ENCODE measurements at regions not wholly inside any gene's neighbourhood (a gene's known extent, or its start where the extent isn't known, plus 50 kb on each side); places are given as distances from the start of the nearest gene placed in this dataset.

- no peak overlapping the region for H3K4me3 ChIP-seq (ENCODE audit: low read length)
- DNase-seq (ENCODE audit: low read depth) = no peak
- TF ChIP-seq CTCF (conservative IDR thresholded peaks at IDR 0.05; ENCODE audit: low read depth, low read length) = no peak
Observed at GRCh38 chr4:115366390-115366789, 253.0 kb upstream of the NDST4 start.

DNA sequence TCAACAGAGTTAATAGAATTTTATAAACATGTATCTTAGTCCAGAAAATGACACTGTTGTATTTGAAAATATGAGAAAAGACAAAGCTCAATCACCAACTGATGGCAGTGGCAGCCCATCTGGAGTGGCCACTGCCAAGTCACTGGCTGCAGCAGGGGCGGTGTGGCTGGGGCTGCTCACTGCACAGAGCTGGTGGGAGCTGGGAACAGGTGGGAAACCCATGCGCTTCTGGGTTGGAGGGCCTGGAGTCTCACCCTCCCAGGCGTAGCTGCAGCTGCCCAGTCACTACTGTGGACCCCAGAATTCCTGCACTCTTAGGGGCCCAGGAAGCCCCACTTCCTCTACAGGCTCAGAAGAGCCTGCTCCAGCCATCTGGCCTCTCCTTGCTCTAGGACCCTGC, 251.8 kb upstream of the NDST4 start:
- no peak for DNase-seq (ENCODE audit: low read depth)
- no peak for TF ChIP-seq CTCF (conservative IDR thresholded peaks at IDR 0.05; ENCODE audit: low read depth, low read length)
- no peak overlapping the region for H3K4me3 ChIP-seq (ENCODE audit: low read length)

DNA sequence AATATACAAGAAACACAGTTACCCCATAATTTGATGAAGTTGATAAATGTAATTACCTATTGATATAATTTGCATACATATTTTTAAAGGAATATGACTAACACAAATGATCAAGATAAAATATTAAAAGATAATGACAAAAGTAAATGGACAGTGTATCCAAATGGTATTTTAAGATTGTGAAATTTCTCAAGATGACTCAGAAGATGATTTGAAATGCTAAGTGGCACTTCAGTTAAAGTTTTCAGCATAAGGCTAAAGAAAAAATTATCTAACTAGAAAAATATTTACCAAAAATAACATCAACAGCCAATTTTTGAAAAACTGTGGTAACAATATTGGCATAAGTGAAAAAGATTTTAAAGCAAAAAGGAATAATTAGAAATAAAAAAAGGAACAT, 248.4 kb upstream of the NDST4 start:
- H3K4me3 ChIP-seq (ENCODE audit: low read length) = no peak overlapping the region
- TF ChIP-seq CTCF (conservative IDR thresholded peaks at IDR 0.05; ENCODE audit: low read depth, low read length) = no peak
- DNase-seq (ENCODE audit: low read depth) = no peak

DNA sequence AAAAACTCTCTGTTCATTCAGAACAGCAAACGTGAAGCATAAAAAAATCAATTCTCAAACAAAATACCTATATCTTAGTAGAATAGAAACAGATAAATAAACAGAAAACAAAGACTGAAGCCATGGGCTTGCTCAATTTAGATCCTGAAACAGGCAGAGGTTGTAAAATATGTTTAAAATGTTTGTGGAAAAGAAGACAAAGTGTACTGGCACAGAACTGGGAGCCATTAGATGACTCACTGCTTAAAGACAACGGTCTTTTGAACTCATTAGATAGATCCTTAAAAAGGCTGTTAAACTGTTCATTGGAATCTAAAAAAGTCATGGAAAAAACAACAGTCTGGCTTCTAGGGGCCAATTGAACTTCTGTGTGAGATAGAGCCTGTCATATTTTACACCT, 247.0 kb upstream of the NDST4 start:
- no peak for TF ChIP-seq CTCF (conservative IDR thresholded peaks at IDR 0.05; ENCODE audit: low read depth, low read length)
- no peak for DNase-seq (ENCODE audit: low read depth)
- no peak overlapping the region for H3K4me3 ChIP-seq (ENCODE audit: low read length)

- no peak for DNase-seq (ENCODE audit: low read depth)
- no peak for TF ChIP-seq CTCF (conservative IDR thresholded peaks at IDR 0.05; ENCODE audit: low read depth, low read length)
- no peak overlapping the region for H3K4me3 ChIP-seq (ENCODE audit: low read length)
Observed at GRCh38 chr4:115357776-115358175, 244.4 kb upstream of the NDST4 start.

DNA sequence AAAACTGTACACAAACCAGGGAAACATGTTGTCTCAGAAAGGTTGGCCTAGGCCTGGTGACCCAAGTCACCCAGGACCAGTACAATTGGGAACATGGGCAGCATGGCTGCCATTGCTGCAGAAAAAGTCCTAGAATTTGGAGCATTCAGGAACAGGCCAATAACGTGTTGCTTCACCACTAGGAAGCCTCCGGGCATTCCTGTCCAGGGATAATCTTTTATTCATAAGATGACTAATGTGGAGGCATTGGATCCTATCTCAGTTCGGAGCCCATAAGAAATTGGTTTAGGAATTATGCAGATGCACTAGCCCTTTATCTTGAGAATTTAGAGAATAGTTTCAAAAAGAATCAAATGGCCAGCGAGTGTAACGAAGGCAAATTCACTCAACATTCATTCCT, 242.8 kb upstream of the NDST4 start:
- no peak for TF ChIP-seq CTCF (conservative IDR thresholded peaks at IDR 0.05; ENCODE audit: low read depth, low read length)
- H3K4me3 ChIP-seq (ENCODE audit: low read length) = no peak overlapping the region
- no peak for DNase-seq (ENCODE audit: low read depth)

DNA sequence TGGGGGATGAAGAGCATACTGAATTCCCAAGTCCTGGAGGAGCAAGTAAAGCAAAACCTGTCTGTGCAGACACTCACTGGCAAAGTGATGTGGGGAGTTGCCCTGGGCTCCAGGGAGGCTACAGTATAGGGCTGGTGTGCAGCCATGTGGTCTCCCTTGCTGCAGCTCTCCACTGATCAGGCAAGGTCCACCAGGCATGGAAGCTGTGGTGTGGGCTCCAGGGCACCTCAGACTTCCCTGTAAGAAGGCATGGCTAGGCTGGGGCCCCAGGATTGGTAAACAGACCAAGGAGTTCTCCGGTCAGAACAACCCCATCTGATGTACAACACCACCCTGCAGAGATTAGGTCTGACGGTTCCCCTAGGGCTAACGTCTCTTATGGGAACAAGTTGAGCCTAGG, 241.9 kb upstream of the NDST4 start:
- no peak overlapping the region for H3K4me3 ChIP-seq (ENCODE audit: low read length)
- DNase-seq (ENCODE audit: low read depth) = no peak
- TF ChIP-seq CTCF (conservative IDR thresholded peaks at IDR 0.05; ENCODE audit: low read depth, low read length) = no peak

Data from retinal pigment epithelial cell (primary cell).